ENCODE measurements at regions not wholly inside any gene's neighbourhood (a gene's known extent, or its start where the extent isn't known, plus 50 kb on each side); places are given as distances from the start of the nearest gene placed in this dataset.

GRCh38 chr6:166045173-166045859 is 122.3 kb downstream of the TBXT start:
- ChIA-PET POLR2A (no interaction called here), CTCF (no interaction called here)
- intact Hi-C loops (cut with micrococcal nuclease), result no loop called here
- no peak for DNase-seq
- Histone ChIP-seq H3K4me2 (replicated peaks; ENCODE audit: low read depth, low read length, poor library complexity, severe bottlenecking) (no peak overlapping the region), H2AFZ (ENCODE audit: insufficient read depth, low read depth, low read length, poor library complexity, severe bottlenecking) (no peak overlapping the region), H3K27me3 (replicated peaks in 1 of 4; ENCODE audit: control extremely low read depth in 1 of 4, control insufficient read depth in 3 of 4, insufficient read depth in 4 of 4, low read length in 3 of 4) (no peaks in the 10 kb centered on the region), H3K4me3 (ENCODE audit: control extremely low read depth in 1 of 5, extremely low read depth in 1 of 5, insufficient read depth in 1 of 5, low read depth in 2 of 5, low read length in 4 of 5) (no peak overlapping the region), H4K20me1 (ENCODE audit: control insufficient read depth, insufficient read depth, low read length, poor library complexity, severe bottlenecking) (no peaks in the 10 kb centered on the region), H3K36me3 (replicated peaks in 1 of 2; ENCODE audit: control extremely low read depth in 1 of 2, control insufficient read depth in 1 of 2, extremely low read depth in 1 of 2, insufficient read depth in 2 of 2, low read length in 1 of 2) (no peaks in the 10 kb centered on the region), H3K79me2 (ENCODE audit: control insufficient read depth, insufficient read depth, low read length) (no peaks in the 10 kb centered on the region), H3K9me3 (ENCODE audit: control extremely low read depth in 1 of 3, control insufficient read depth in 2 of 3, insufficient read depth in 1 of 3, low read length in 2 of 3) (no peaks in the 10 kb centered on the region), H3K4me1 (ENCODE audit: control insufficient read depth in 2 of 2, insufficient read depth in 2 of 2, low read length in 2 of 2) (no peaks in the 10 kb centered on the region), H3K27ac (ENCODE audit: low read length in 2 of 2) (no peak overlapping the region), H3K9ac (ENCODE audit: low read length) (no peak overlapping the region)
- H3K4me1 Mint-ChIP-seq, result no peaks in the 10 kb centered on the region
- 83% methylated on average over 1 of the region's 3 CpGs for WGBS (ENCODE audit: insufficient coverage)
- H3K27ac Mint-ChIP-seq, result no peak overlapping the region
- no peak overlapping the region for H3K4me3 Mint-ChIP-seq
- no peak for TF ChIP-seq EZH2 (IDR thresholded peaks at IDR 0.05; ENCODE audit: borderline replicate concordance, insufficient read depth, low read depth, low read length, poor library complexity, severe bottlenecking)
- no peak for TF ChIP-seq CTCF (IDR thresholded peaks at IDR 0.05)
- peaks cover 4% of the 10 kb centered on the region for H3K27me3 Mint-ChIP-seq
- no peaks in the 10 kb centered on the region for H3K9me3 Mint-ChIP-seq (ENCODE audit: insufficient read depth)
- ATAC-seq (ENCODE audit: low read depth), result no peak

- no peaks in the 10 kb centered on the region for H3K9me3 ChIP-seq (ENCODE audit: control extremely low read depth in 1 of 3, control insufficient read depth in 2 of 3, insufficient read depth in 1 of 3, low read length in 2 of 3)
- H2AFZ ChIP-seq (ENCODE audit: insufficient read depth, low read depth, low read length, poor library complexity, severe bottlenecking), result no peak overlapping the region
- H3K27ac ChIP-seq (ENCODE audit: low read length in 2 of 2), result no peak overlapping the region
- no peaks in the 10 kb centered on the region for H3K27me3 ChIP-seq (replicated peaks in 1 of 4; ENCODE audit: control extremely low read depth in 1 of 4, control insufficient read depth in 3 of 4, insufficient read depth in 4 of 4, low read length in 3 of 4)
- intact Hi-C loops (cut with micrococcal nuclease), result no loop called here
- no peaks in the 10 kb centered on the region for H3K36me3 ChIP-seq (replicated peaks in 1 of 2; ENCODE audit: control extremely low read depth in 1 of 2, control insufficient read depth in 1 of 2, extremely low read depth in 1 of 2, insufficient read depth in 2 of 2, low read length in 1 of 2)
- H3K9ac ChIP-seq (ENCODE audit: low read length), result no peak overlapping the region
- H3K9me3 Mint-ChIP-seq (ENCODE audit: insufficient read depth), result peaks cover 5% of the 10 kb centered on the region
- no peaks in the 10 kb centered on the region for H4K20me1 ChIP-seq (ENCODE audit: control insufficient read depth, insufficient read depth, low read length, poor library complexity, severe bottlenecking)
- ATAC-seq (ENCODE audit: low read depth) (no peak), DNase-seq (no peak)
- peaks cover 4% of the 10 kb centered on the region for H3K27me3 Mint-ChIP-seq
- CTCF ChIA-PET, result no interaction called here
- H3K4me3 Mint-ChIP-seq, result no peak overlapping the region
- no peak overlapping the region for H3K4me3 ChIP-seq (ENCODE audit: control extremely low read depth in 1 of 5, extremely low read depth in 1 of 5, insufficient read depth in 1 of 5, low read depth in 2 of 5, low read length in 4 of 5)
- H3K4me1 ChIP-seq (ENCODE audit: control insufficient read depth in 2 of 2, insufficient read depth in 2 of 2, low read length in 2 of 2), result no peaks in the 10 kb centered on the region
- H3K4me1 Mint-ChIP-seq, result no peaks in the 10 kb centered on the region
- WGBS (ENCODE audit: insufficient coverage), result 78% methylated on average over 1 of the region's 4 CpGs
- TF ChIP-seq EZH2 (IDR thresholded peaks at IDR 0.05; ENCODE audit: borderline replicate concordance, insufficient read depth, low read depth, low read length, poor library complexity, severe bottlenecking) (no peak), CTCF (IDR thresholded peaks at IDR 0.05) (no peak)
- H3K79me2 ChIP-seq (ENCODE audit: control insufficient read depth, insufficient read depth, low read length), result no peaks in the 10 kb centered on the region
- H3K4me2 ChIP-seq (replicated peaks; ENCODE audit: low read depth, low read length, poor library complexity, severe bottlenecking), result no peak overlapping the region
- no peak overlapping the region for H3K27ac Mint-ChIP-seq
- POLR2A ChIA-PET, result no interaction called here
Measured at GRCh38 chr6:166041277-166041676, 126.4 kb downstream of the TBXT start.

Data from B cell (primary cell).